K562 (cell line): ENCODE measurements at regions not wholly inside any gene's neighbourhood (a gene's known extent, or its start where the extent isn't known, plus 50 kb on each side); places are given as distances from the start of the nearest gene placed in this dataset.

Experiments used
- BDP1 ChIP-seq: IDR thresholded peaks from 3 replicates; pipeline ENCODE4 v1.6.1; 2011; ENCODE audit not compliant: insufficient read length, insufficient read depth
- BRF2 ChIP-seq: IDR thresholded peaks from 3 replicates; pipeline ENCODE4 v1.6.1; 2011; ENCODE audit warnings: borderline replicate concordance, mild to moderate bottlenecking; ENCODE audit not compliant: insufficient read length, insufficient read depth
- CAMTA2 ChIP-seq: fragments of 250-450 bp; sonication (Bioruptor Pico); conservative IDR thresholded peaks from 2 replicates; pipeline ENCODE4 v1.5.1; 2022
- HMG20B ChIP-seq: fragments of 250-450 bp; sonication (Bioruptor Pico); IDR thresholded peaks from 2 replicates; pipeline ENCODE4 v1.5.0; 2021; ENCODE audit warnings: mild to moderate bottlenecking
- HOXB6 ChIP-seq: fragments of 250-450 bp; sonication (Bioruptor Pico); IDR thresholded peaks from 2 replicates; pipeline ENCODE4 v1.5.1; 2022; ENCODE audit warnings: mild to moderate bottlenecking, borderline replicate concordance
- MCM5 ChIP-seq: fragments of 450-650 bp; IDR thresholded peaks from 2 replicates; pipeline ENCODE4 v1.6.1; 2016; ENCODE audit warnings: low read depth
- MLLT1 ChIP-seq, 2 experiments: fragments of 450-650 bp; IDR thresholded peaks; 2 replicates each; pipeline ENCODE4 v1.6.1; 2016
- NCOR1 ChIP-seq: fragments of 450-650 bp; IDR thresholded peaks from 2 replicates; pipeline ENCODE4 v1.6.1; 2016; ENCODE audit warnings: mild to moderate bottlenecking, moderate library complexity
- RBFOX2 ChIP-seq: fragments of 200-400 bp; formaldehyde crosslinking; IDR thresholded peaks from 2 replicates; pipeline ENCODE4 v1.6.1; 2017; ENCODE audit warnings: low read depth, mild to moderate bottlenecking, low read length, moderate library complexity
- REST ChIP-seq, 2 experiments: fragments of 450-650 bp; formaldehyde crosslinking in 1 of 2; IDR thresholded peaks; 2 replicates each; pipeline versions ENCODE4 v1.4.0 to v1.6.1; 2014 to 2020; ENCODE audit warnings: mild to moderate bottlenecking in 2 of 2, borderline replicate concordance in 1 of 2, low read depth in 1 of 2
- RFX1 ChIP-seq: fragments of 450-650 bp; IDR thresholded peaks from 2 replicates; pipeline ENCODE4 v1.6.1; 2016; ENCODE audit warnings: mild to moderate bottlenecking, moderate library complexity
- SREBF1 ChIP-seq: fragments of 150-350 bp; IDR thresholded peaks from 2 replicates; pipeline ENCODE4 v1.6.1; 2014; ENCODE audit warnings: antibody characterized with exemption, low read depth, low read length, borderline replicate concordance
- TCF3 ChIP-seq: sonication (generic); formaldehyde crosslinking; IDR thresholded peaks from 2 replicates; pipeline ENCODE4 v1.4.0; 2020; ENCODE audit warnings: mild to moderate bottlenecking, missing genetic modification reagents
- TCF7L2 ChIP-seq: fragments of 150-350 bp; IDR thresholded peaks from 2 replicates; pipeline ENCODE4 v1.6.1; 2016; ENCODE audit warnings: low read depth, mild to moderate bottlenecking, low read length, moderate library complexity
- TFAP4 ChIP-seq: sonication (generic); formaldehyde crosslinking; IDR thresholded peaks from 2 replicates; pipeline ENCODE4 v1.8.0; 2022; ENCODE audit warnings: missing genetic modification reagents, mild to moderate bottlenecking, moderate library complexity, borderline replicate concordance
- ZNF134 ChIP-seq: fragments of 250-450 bp; sonication (Bioruptor Pico); conservative IDR thresholded peaks from 2 replicates; pipeline ENCODE4 v1.4.0; 2020
- ZNF589 ChIP-seq: fragments of 200-800 bp; sonication (Bioruptor generic); IDR thresholded peaks from 2 replicates; pipeline ENCODE4 v1.6.1; 2016; ENCODE audit warnings: low read depth, missing genetic modification characterization, missing compliant biosample characterization

GRCh38 chr17:79305768-79306423, 231.3 kb downstream of the ENGASE start (continued):
- TF ChIP-seq REST (IDR thresholded peaks at IDR 0.05; ENCODE audit: borderline replicate concordance) (0 out of 2 replicates have a peak, but pooled peaks have one; percentile 20), REST (CRISPR knock-in tag; IDR thresholded peaks at IDR 0.05; ENCODE audit: low read depth) (no peak), SREBF1 (no peak), HOXB6 (CRISPR knock-in tag) (no peak), NCOR1 (peak; percentile 59), BDP1 (no peak), TCF3 (CRISPR knock-in tag) (peak; percentile 89), RFX1 (no peak), RBFOX2 (no peak), MLLT1 (IDR thresholded peaks at IDR 0.05) (no peak), MCM5 (no peak), ZNF589 (no peak), BRF2 (no peak), ZNF134 (CRISPR knock-in tag) (no peak), HMG20B (CRISPR knock-in tag) (no peak), TCF7L2 (no peak), TFAP4 (peak; percentile 90), CAMTA2 (no peak)
